Renal cortex interstitium (tissue), 11 donors: ENCODE measurements at regions not wholly inside any gene's neighbourhood (a gene's known extent, or its start where the extent isn't known, plus 50 kb on each side); places are given as distances from the start of the nearest gene placed in this dataset.
"Not testable (repeated sequence)": the region's sequence is repeated elsewhere in the genome, so short reads cannot be mapped to it uniquely, and the experiment has no call there.

Experiments
- DNase-seq, 11 donors: peaks; one replicate each; pipeline ENCODE4 v3.0.0-alpha.2; 2013; ENCODE audit warnings: low read depth in 9 of 11, low spot score in 4 of 11; ENCODE audit errors: extremely low read depth in 1 of 11

- DNase-seq: not testable (repeated sequence)
Observed at GRCh38 chr15:35178186-35178585, 93.1 kb upstream of the NANOGP8 start.

GRCh38 chr15:35174948-35175347 lies 89.9 kb upstream of the NANOGP8 start:
- no peak for DNase-seq

- DNase-seq: no peak
Observed at GRCh38 chr15:35173444-35174118, 88.5 kb upstream of the NANOGP8 start.

- DNase-seq: no peak
Observed at GRCh38 chr15:35170207-35170606, 85.1 kb upstream of the NANOGP8 start.

GRCh38 chr15:35168464-35168863 lies 83.4 kb upstream of the NANOGP8 start:
- DNase-seq: no peak

GRCh38 chr15:35167675-35168074 lies 82.6 kb upstream of the NANOGP8 start:
- no peak for DNase-seq

- DNase-seq: no peak
Observed at GRCh38 chr15:35166730-35167359, 81.8 kb upstream of the NANOGP8 start.

GRCh38 chr15:35161694-35162093 lies 76.6 kb upstream of the NANOGP8 start:
- DNase-seq: no peak

GRCh38 chr15:35159170-35159569 lies 74.1 kb upstream of the NANOGP8 start:
- DNase-seq: no peak

- no peak for DNase-seq
Observed at GRCh38 chr15:35151782-35152181, 66.7 kb upstream of the NANOGP8 start.

GRCh38 chr15:35151381-35151780 lies 66.3 kb upstream of the NANOGP8 start:
- DNase-seq: no peak

- no peak for DNase-seq
Observed at GRCh38 chr15:35150361-35150760, 65.3 kb upstream of the NANOGP8 start.

- DNase-seq: no peak
Observed at GRCh38 chr15:35145336-35145735, 60.2 kb upstream of the NANOGP8 start.

- no peak for DNase-seq
Observed at GRCh38 chr15:35142578-35142977, 57.5 kb upstream of the NANOGP8 start.

GRCh38 chr15:35141743-35142471 lies 56.8 kb upstream of the NANOGP8 start:
- no peak for DNase-seq

GRCh38 chr15:35139822-35140221 lies 54.7 kb upstream of the NANOGP8 start:
- DNase-seq: no peak

- DNase-seq: no peak
Observed at GRCh38 chr15:35137190-35137574, 52.1 kb upstream of the NANOGP8 start.

GRCh38 chr15:35136321-35137189 lies 51.5 kb upstream of the NANOGP8 start:
- DNase-seq: no peak
